Fibroblast of gingiva (primary cell): ENCODE measurements at regions not wholly inside any gene's neighbourhood (a gene's known extent, or its start where the extent isn't known, plus 50 kb on each side); places are given as distances from the start of the nearest gene placed in this dataset.
A peak's percentile ranks its signal among the peaks of the same experiment; 100 is the strongest.
"Not testable (repeated sequence)": the region's sequence is repeated elsewhere in the genome, so short reads cannot be mapped to it uniquely, and the experiment has no call there.

Experiments
- DNase-seq: peaks from one replicate; pipeline ENCODE4 v3.0.0-alpha.2; 2011; ENCODE audit warnings: low read depth

- DNase-seq: peak; percentile 1
Observed at GRCh38 chr4:170414961-170415360, 325.2 kb upstream of the AADAT start.

DNA sequence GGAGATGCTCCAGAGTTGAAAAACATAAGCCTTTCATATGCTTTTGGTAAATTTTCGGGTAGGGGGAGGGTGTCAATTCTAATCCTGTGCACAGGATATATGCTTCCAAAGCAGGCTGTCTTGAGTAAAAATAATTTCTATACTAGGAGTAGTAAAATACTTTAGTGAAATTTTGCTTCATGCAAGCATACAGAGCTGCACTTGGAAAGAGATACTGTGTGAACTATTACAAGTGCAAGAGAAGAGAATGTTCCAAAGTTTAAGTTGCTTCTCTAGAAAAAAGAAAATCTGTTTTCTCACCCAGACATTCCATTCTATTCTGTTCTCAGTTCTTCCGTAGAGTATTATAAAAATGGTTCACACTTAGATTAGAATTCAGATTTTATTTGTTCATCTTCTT lies 324.6 kb upstream of the AADAT start:
- no peak for DNase-seq

GRCh38 chr4:170413951-170414350 lies 324.2 kb upstream of the AADAT start:
- DNase-seq: no peak

GRCh38 chr4:170400361-170400760 lies 310.6 kb upstream of the AADAT start:
- no peak for DNase-seq

- DNase-seq: no peak
Observed at GRCh38 chr4:170399581-170400293, 310.0 kb upstream of the AADAT start.

GRCh38 chr4:170398218-170398617 lies 308.5 kb upstream of the AADAT start:
- DNase-seq: no peak

DNA sequence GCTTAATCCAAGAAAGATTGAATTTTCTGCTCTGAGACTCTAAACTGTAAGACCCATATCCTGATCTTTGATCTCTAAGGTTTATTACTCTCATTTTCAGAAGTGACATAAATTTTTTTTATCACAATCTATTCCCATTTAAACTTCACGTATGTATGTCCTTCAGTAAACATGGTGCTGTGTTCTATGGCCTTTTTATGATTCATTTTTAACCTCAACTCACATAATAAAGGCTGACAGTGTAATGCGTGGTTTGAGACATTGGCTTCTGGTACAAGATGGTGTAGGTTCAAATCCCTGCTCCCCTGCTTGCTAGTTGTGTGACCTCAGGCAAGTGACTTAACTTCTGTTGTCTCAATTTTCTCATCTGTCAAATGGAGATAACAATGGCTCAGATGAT lies 306.0 kb upstream of the AADAT start:
- no peak for DNase-seq

DNA sequence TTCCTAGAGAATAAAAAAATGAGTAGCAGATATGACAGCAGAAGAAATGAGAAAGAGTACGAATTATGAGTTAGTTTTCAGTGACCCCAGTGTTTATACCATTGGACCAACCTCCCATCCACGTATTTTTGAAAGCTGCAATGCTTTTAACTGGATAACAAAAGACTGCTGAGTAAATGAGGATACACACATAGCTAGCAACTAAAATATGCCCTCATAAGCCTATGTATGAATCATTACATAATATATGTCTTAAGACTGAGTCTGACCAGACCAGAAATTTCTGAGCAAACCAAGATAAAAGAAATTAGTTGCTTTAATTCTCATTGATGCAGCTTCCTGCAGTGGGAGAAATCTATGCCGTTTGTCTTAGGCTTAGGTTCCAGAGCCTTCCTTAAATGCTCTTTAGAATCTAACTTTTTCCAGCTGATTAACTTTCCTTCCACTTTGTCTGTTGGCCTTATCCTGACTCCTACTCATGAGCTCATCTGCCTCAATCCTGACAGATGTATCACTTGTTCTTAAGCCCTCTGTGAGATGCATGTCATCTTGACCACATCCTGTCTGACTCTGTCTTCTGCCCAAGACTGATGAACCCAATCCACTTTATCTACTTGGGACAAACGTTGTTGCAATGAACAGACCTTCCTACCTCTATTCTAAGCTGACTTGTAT lies 301.4 kb upstream of the AADAT start:
- no peak for DNase-seq

- DNase-seq: no peak
Observed at GRCh38 chr4:170389411-170389810, 299.7 kb upstream of the AADAT start.

DNA sequence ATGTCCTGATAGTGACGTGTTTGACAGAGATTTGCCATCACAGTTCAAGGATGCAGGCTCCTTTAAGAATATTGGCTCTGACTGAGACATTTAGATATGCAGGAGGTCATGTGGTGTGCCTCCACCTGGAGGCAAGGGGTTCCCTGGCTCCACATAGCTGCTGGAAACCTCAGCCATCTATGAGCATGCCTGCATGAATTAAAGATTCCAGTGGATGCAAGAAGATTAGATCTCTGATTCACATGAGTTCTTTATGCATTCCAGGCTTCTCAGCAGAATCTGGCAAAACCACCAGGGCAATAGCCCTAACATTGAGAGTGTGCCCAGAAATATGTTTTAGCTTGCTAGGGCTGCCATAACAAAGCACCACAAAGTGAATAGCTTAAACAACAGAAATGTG lies 298.5 kb upstream of the AADAT start:
- DNase-seq: no peak

DNA sequence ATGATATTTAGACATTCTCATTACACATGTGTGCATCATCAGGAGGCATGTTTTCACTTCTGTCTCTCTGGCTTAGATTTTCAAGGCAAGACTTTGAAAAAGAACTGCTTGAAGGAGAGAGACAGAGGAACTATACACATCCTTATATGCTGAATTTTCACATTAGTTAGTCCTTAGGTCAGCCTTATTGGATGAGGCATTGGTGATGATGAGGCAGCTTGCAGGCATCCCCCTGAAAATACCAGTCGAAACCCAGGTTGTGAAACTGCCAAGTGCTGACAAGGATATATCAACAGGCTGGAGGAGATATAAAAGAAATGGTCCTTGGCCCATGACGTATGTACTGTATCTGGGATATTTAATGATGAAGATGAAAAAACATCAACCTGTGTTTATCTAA lies 297.2 kb upstream of the AADAT start:
- no peak for DNase-seq

GRCh38 chr4:170386511-170386910 lies 296.8 kb upstream of the AADAT start:
- DNase-seq: no peak

DNA sequence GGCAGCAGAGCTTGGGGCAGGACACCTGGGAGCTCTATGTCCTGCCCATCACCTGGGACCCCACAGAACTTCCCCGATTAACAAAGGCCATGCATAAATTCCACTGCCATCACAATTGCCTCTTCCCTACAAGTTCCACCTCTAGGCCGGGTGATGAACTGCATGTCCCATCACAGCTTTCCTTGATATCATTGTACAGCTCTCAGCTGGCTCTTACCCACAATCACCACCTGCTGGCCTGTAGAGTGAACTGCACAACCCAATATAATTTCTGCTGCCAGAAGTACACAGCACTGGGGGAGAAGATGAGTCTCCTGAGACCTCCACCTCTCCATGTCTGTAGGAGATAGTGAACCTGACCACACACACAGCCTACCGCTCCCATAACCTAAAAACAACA lies 285.0 kb upstream of the AADAT start:
- no peak for DNase-seq

GRCh38 chr4:170348945-170349344 lies 259.2 kb upstream of the AADAT start:
- no peak for DNase-seq

- DNase-seq: not testable (repeated sequence)
Observed at GRCh38 chr4:170347191-170347590, 257.4 kb upstream of the AADAT start.

DNA sequence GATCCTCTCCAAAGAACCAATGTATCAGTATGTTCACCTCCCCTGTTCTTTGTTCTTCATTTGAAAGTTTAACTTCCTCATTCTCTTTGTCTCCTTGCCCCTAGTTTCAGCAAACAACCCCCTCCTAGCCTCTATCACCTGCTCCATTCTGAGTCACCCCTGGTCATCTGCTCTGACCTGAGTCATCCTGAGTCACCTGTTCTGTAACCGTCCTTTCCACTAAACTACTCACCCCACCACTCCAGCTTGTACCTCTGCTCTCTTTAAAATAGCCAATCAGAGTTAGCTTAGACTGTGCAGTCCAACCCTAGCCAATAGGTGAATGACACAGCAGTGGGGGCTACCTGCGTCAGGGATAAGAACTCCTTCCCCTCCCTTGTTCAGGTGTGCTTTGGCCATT lies 249.8 kb upstream of the AADAT start:
- no peak for DNase-seq

DNA sequence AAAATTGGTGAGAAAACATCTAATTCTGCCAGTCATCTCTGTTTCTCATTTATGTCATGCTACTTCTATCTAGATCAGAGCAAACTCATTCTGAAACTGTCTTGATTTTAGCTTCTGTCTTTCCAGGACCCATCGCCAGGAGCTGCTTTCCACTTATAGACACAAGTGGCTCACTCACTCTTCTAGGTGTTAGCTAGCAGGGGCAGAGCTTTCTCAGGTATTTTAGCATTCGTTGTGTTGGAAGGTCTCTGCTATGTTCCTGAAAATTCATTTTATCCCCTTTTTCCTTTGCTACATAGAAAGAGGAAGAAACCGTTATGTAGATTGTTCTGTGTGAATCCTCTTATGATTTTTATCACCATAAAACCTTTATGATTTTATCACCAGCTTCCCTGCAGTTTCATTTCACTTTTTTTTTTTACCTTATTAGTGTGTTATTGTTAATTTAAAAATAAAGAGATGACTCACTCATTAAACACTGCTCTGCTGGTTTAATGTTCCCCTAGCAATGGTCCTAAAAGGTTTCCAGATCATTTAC lies 246.6 kb upstream of the AADAT start:
- DNase-seq: no peak

- no peak for DNase-seq
Observed at GRCh38 chr4:170325599-170325998, 235.8 kb upstream of the AADAT start.

DNA sequence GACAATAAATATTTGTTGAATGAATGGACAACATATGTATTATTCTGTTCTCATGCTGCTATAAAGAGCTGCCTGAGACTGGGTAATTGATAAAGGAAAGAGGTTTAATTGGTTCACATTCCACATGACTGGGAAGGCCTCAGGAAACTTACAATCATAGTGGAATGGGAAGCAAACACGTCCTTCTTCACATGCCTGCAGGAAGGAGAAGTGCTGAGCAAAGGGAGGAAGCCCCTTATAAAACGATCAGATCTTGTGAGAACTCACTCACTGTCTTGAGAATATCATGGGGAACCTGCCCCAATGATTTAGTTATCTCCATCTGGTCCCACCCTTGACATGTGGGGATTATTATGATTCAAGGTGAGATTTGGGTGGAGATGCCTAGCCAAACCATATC lies 233.9 kb upstream of the AADAT start:
- DNase-seq: no peak

DNA sequence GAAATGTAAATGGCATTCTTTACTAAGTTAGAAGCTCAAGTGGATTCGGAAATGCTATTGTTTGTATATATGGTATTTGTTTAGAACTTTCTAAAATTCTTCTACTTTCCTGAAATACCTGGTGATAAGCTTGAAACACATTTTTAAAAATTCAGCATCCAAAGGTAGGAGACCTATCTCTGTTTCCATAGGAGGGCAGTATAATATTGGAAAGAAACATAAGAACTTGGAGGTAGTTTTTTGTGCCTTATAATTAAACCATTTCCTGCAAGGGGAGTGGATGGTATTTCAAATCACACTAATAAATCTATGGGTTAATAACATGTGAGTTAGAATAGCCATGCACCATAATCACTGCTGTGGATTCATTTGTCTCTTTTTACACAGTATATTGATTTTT lies 217.4 kb upstream of the AADAT start:
- DNase-seq: no peak

DNA sequence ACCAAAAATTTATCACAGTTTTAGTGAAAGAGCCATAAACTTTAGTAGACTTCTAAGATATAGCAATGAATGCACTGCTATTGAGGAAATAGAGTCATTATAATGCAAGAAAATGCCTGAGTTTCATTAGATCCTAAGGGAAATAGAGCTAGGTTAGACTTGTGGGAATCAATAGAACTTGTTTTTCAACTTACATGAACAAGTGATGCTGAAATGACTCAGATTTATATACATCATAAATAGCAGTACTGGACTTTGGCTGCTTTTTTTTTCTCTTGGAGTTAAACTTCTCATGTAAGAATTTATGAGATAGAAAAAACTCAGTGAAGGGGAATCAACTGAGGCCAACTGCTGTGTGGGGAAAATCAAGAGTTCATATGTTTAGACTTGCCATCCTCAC lies 216.5 kb upstream of the AADAT start:
- no peak for DNase-seq

GRCh38 chr4:170305627-170306026 lies 215.9 kb upstream of the AADAT start:
- no peak for DNase-seq

- no peak for DNase-seq
Observed at GRCh38 chr4:170281027-170281426, 191.3 kb upstream of the AADAT start.

DNA sequence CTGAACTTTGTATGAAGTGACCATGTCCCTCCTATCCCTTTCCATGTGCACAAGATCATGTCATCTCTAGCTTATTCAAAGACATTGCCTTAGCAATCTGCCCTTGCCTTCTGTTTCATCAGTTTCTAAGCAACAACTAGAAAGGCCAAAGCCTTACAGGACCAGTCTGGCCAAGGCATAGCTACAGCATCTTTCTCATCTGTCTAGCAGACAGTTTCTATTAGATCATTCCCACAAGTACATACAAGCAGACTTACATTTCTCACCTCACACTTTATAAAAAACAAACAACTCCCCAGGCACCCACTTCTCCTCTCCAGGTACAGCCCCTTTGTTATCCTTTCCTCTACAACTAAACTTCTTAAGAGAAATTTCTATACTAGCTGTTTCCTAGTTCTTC lies 188.7 kb upstream of the AADAT start:
- no peak for DNase-seq
